GM21737 (cell line): ENCODE measurements at regions not wholly inside any gene's neighbourhood (a gene's known extent, or its start where the extent isn't known, plus 50 kb on each side); places are given as distances from the start of the nearest gene placed in this dataset.
"Not testable (repeated sequence)": the region's sequence is repeated elsewhere in the genome, so short reads cannot be mapped to it uniquely, and the experiment has no call there.

ENCODE experiments used
- ATAC-seq: cut with Tn5 transposase; IDR thresholded peaks from one replicate; pipeline ENCODE4 v1.9.1; 2021; ENCODE audit warnings: mild to moderate bottlenecking, moderate library complexity; ENCODE audit not compliant: unreplicated experiment

DNA sequence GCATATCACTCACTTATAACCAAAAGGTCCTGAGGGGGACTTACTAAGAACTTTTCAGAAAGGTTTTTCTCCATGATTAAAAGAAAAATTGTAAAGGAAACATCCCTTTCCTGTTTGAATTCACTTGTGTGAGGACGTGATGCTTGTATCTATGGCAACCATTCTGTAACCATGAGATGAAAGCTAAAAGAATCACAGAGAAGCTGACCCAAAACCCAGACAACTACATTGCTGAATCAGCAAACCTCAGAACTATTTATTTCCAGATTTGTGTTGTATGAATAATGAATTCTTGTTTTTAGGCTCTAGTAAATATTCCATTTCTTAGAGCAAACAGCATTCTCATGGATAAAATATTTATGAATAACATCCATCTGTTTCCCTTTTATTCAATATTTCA lies 91.2 kb downstream of the RCHY1 start:
- no peak for ATAC-seq

DNA sequence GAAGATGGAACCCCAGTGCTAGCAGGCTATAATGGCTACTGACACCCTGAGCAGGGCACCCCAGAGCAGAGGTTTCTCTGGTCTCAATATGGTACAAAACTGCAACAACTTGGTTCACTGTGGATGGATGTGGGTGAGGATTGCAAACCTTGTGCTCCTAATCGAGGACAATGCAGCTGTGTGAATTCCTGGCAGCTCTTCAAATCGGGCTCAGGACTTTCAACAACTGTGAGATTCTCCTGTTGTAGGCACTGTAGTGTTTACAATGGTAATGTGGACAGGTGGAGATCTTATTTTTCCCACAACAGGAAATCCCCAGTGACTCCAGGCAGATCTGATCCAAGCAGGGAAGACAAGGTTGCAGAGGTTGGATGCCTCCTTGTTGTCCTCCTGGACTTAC lies 101.5 kb downstream of the RCHY1 start:
- no peak for ATAC-seq

- ATAC-seq: no peak
Measured at GRCh38 chr4:75398501-75398900, 115.7 kb downstream of the RCHY1 start.

DNA sequence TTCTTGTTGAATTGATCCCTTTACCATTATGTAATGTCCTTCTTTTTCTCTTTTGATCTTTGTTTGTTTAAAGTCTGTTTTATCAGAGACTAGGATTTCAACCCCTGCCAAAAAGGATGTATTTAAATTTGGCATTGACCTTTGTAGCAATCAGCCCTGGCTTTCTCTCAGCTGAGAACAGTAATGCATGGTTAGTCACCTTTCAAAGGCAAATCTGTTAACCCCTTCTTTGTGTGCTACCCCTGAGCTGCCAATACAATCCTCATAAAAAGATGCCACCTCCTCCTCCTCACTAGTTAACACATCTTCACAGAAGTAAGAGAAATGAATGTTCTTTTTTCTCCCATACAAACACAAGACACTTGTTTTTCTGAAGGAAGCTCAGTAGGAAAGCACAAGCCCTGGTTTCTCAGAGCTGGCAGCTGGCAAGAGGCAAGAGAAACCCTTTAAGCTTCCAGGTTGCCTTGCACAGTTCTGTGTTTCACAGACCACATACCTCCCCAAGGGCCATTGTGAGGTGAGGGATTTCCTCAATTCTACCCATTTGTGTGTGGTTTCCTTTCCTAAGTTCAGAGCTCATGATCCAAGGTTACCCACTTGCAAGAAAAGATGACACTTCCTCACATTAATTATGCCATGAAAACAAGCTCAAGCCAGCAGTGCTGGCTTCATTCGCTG lies 122.6 kb downstream of the RCHY1 start:
- no peak for ATAC-seq

DNA sequence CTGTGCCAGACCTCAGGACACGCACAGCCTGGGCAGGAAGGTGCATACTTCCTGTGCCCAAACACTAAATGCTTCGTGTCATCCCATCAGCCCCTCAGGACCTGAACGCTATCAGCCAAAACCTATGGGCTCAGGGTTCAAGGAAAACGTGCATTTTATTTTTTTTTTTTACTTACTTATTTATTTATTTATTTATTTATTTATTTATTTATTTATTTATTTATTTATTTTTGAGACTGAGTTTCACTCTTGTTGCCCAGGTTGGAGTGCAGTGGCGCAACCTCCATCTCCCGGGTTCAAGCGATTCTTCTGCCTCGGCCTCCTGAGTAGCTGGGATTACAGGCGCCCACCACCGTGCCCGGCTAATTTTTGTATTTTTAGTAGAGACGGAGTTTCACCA lies 127.8 kb downstream of the RCHY1 start:
- ATAC-seq: not testable (repeated sequence)

DNA sequence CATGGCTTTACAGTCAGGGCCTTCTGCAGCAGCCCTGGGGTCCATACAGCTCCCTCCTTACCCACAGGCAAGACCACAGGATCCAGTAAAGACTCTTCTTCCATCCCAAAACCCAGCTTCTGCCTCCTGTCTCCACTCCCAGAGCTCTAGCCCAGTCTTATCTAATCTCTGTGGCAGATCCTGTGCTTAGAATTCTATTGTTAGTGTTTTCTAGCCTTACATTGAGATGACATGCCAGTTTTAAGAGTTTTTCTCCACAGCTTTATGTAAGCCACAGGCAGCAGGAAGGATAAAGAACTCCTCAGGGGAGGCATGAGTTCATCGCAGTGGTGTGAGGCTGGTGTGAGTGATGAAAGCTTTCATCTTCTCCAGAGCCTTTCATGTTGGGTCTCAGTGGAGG lies 129.1 kb downstream of the RCHY1 start:
- no peak for ATAC-seq

DNA sequence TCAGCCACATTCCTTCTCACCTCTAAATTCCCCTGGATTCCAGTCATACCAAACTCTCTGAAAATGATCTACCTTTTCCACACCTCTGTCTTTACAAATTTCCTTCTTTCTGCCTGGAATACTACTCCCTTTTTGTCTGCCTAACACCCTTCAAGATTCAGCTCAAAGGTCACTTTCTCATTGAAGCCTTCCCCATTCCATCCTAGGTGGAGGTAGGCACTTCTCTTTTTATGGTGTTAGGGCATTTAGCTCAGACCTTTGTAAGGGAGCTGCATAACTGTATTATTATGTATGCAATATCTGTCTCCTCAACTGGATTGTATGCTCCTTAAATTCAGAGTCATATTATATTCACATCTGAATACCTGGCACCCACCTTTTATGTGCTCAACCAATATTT lies 137.7 kb downstream of the RCHY1 start:
- ATAC-seq: no peak

GRCh38 chr4:75371915-75372314 lies 142.3 kb downstream of the RCHY1 start:
- ATAC-seq: no peak

DNA sequence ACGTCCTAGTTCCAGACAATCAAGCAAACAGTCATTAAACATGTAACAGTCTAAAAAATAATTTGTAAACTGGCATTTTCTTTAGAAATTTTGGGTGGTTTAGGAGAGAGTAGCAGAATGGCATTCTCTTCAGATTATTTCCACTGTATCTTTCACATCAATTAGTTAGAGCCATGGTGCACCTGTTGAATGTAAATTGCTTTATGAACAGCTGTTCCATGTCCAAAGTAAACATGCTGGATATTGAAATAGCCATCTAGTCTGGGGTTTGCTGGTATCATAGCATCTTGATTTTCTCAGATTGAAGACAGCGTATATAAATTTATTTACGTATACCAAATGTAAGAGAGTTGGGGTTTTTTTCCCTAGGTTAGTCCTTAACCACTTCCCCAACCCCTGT lies 143.6 kb downstream of the RCHY1 start:
- no peak for ATAC-seq

- ATAC-seq: no peak
Measured at GRCh38 chr4:75345423-75345822, 168.8 kb downstream of the RCHY1 start.

- ATAC-seq: no peak
Measured at GRCh38 chr4:75344915-75345314, 169.3 kb downstream of the RCHY1 start.

GRCh38 chr4:75343333-75343732 lies 170.9 kb downstream of the RCHY1 start:
- ATAC-seq: no peak

- no peak for ATAC-seq
Measured at GRCh38 chr4:75340561-75340960, 173.6 kb downstream of the RCHY1 start.

DNA sequence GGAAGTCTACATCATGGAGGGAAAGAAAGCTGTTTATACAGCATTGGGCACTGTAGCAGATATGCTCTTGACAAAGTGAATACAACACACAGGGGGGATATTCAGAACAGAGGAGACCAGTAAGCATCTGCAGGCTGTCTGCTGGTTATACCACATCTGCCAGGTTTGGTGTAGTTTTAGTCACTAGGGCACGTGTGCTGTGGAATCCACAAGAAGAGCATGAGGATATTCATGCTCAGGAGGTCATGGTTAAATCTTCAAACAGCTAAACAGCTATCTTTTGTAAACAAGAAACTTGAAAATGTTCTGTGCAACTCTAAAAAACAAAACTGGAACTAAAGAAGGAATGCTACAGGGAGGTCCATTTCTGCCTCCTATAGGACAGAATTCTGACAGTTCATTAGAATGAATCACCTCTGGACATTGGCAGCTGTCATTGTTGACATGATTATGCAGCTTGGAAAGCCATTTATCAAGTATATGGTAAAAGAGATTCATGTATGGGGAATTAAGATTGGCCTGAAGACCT lies 175.8 kb downstream of the RCHY1 start:
- ATAC-seq: no peak

DNA sequence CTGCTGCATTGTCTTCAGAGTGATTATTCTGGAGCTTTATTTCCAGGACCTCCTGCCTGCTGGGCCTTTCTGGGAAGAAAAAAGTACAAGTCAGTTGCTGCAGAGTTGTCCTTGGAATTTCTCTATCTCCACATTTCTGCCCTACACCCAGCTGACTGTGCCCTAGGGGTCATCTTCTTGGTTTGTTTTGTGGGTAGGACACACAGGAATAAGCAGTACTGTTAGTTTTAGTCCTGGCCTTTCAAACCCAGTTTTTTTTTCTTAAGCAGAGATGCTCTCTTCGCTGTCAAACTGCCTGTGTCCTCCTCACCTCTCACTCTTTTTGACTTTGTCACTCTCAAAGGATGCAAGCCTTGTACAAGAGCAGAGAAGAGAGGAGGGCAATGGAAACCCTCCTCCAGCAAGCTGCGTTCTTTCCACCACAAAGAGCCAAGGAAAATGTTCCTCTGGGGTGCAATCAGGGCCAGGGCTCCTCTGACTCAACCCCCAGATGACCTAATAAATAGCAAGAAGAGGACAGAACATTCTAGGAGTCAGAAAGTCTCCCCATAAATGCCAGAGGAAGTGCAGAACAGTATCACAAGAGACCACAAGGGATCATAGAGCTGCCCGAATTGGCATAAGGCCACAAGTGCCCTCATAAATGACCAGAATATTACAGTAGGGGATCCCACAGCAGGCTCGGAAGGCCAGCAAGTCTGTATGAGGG lies 186.2 kb downstream of the RCHY1 start:
- no peak for ATAC-seq

DNA sequence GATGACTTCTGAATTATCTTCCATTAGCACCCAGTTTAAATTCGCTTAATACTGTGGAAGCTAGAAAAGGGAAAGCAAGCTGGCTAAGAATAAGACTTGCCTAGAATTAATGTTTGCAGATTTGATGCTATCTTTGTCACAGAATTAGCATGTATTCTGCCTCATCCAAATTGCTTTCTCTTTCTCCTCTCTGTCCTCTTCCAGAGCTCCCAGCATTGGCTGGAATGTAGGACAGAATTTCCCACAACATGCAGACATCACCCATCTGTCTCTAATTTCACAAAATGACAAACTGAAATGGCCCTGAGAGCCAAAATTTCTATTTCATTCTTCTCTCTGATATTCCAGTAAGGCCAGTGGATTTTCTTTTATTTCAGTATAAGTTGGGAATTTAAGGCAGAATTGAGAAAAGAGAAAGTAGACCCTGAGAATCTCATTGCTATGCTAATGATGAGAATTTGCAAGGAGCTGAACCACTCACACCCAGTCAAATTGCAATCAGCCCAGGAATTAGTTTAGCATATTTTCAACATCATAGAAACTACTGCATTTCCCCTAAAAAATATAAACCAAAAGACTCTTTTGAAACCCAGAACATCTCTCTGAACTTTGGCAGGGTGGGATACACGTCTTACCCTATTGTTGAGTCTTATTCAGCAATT lies 188.8 kb downstream of the RCHY1 start:
- no peak for ATAC-seq

- no peak for ATAC-seq
Measured at GRCh38 chr4:75321484-75321883, 192.7 kb downstream of the RCHY1 start.

DNA sequence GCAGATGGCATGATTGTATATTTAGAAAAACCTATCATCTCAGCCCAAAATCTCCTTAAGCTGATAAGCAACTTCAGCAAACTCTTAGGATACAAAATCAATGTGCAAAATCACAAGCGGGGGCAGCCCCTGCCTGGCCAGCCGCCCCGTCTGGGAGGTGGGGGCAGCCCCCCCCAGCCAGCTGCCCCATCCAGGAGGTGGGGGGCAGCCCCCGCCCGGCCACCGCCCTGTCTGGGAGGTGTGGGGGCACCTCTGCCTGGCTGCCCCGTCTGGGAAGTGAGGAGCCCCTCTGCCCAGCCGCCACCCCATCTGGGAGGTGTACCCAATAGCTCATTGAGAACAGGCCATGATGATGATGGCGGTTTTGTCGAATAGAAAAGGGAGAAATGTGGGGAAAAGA lies 196.6 kb downstream of the RCHY1 start:
- not testable (repeated sequence) for ATAC-seq

DNA sequence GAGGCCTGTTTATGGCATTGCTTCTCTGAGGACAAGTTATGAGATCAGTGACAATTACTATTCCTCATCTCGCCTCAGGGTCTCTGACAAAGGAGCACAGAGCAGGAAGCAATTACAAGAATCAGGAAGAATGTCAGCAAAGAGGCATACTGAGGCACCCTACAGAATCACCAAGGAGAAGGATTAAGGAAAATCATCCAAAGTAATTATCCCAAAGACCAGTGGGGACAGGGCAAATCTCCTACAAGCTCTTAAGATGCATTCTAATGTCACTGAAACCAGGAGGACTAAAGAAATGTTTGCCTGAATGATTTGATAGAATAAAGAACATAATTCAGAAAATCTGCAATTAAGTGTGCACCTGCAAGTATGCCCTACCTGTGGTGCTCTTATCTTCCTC lies 206.2 kb downstream of the RCHY1 start:
- no peak for ATAC-seq

DNA sequence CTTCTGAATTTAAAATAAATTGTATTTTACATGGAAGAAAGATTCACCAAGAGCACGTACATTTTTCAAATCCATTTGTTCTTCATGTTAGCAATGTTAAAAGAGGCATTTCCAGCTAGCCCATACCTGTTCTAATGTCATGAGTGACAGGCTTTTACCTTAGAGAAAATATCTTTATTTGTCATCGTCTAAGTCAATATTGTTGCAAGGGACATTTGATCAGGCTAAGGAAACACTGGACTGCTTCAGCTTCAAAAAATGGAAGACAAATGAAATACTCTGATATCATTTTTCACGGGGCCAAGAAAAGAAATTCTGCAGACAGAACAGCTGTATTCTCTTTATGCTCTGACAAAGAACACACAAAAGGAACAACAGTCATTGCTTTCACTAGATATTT lies 207.7 kb downstream of the RCHY1 start:
- no peak for ATAC-seq

GRCh38 chr4:75302648-75303047 lies 211.6 kb downstream of the RCHY1 start:
- no peak for ATAC-seq
